ENCODE measurements at regions not wholly inside any gene's neighbourhood (a gene's known extent, or its start where the extent isn't known, plus 50 kb on each side); places are given as distances from the start of the nearest gene placed in this dataset.
"Not testable (repeated sequence)": the region's sequence is repeated elsewhere in the genome, so short reads cannot be mapped to it uniquely, and the experiment has no call there.

DNA sequence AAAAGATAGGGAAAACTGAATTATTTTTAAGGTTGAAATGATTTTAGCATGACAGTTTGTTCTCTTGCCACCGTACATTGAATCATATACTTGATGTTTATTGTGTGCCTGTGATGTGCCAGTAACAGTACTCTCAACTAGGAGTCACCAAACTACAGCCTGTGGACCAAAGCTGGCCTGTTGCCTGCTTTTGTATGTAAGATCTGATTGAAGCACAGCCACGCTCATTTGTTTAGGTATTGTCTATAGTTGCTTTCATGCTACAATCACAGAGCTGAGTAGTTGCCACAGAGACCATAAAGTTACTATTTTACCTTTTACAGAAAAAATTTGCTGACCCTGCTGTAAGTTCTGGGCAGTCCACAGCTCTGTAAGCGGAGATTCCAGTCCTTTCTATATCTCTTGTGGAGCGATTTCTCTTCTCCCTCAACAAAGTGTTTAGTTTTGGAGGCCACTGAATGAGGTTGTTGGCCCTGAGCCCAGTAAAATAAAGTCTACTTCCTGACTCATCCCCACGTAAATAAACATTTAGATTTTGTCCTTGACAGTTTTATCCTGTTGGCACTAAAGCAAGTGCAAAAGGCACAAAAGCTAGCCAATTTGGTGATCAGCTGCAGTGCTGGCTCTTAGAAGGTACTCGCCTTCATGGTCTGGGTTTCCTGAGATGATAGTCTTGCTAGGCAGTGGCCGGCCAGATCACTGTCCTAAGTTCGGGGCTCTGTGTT is 180.2 kb upstream of the ZNF92 start:
- DNase-seq (ENCODE audit: low spot score in 2 of 2); FAIRE-seq: not testable (repeated sequence)

DNA sequence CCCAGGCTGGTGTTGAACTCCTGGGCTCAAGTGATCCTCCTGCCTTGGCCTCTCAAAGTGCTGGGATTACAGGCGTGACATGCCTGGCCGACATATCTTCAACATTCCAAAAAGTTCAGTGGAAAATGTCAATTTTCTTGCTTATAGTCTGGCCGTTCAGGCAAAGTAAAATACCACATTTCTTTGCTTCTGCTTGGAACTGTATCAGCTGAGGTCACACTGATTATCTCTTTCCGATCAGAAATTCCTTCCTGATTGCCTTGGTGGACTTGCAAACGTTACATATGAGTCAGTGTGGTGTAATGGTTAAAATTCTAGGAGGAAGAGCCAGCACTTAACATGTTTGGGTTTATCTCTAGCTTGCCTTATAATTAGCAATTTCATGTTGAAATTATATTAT is 170.6 kb upstream of the ERV3-1 start:
- DNase-seq (ENCODE audit: low spot score in 2 of 2); FAIRE-seq: not testable (repeated sequence)

DNA sequence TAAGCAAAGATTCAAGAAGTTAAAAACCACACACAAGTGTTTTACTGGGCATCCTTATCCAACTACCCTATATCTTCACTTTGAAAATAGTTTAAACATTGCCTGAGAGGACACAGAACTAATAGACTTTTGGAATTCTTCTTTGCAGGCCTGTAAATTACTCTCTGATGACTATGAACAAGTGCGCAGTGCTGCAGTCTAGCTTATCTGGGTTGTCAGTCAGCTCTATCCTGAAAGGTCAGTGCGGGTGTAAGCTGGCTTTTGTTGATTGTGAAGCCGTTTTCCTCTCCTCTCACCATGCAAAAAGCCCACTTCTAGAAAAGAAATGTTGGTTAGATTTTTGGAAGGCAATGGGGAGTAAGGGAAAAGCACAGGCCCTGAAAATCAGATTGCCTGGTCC is 143.6 kb upstream of the ERV3-1 start:
- DNase-seq (ENCODE audit: low spot score in 2 of 2); FAIRE-seq: not testable (repeated sequence)

DNA sequence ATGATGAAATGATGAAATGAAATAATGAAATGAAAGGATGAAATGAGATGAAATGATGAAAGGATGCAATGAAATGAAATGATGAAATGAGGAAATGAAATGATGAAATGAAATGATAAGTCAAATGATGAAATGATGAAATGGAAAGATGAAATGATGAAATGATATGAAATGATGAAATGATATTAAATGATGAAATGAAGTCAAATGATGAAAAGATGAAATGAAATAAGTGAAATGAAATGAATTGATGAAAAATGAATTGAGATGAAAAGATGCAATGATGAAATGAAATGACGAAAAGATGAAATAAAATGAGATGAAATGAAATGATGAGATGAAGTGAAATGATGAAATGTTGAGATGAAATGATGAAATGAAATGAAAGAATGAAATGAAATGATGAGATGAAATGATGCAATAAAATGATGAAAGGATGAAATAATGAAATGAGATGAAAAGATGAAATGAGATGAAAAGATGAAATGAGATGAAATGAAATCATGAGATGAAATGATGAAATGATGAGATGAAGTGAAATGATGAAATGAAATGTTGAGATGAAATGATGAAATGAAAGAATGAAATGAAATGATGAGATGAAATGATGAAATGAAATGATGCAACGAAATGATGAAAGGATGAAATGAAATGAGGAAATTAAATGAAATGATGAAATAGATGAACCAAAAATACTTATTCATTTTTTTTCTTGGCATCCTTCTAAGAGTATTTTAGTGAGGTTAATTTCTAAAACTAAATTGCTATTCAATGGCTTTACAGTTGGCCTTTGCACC is 139.8 kb upstream of the ERV3-1 start:
- not testable (repeated sequence) for DNase-seq (ENCODE audit: low spot score in 2 of 2)
- peak; percentile 75 for FAIRE-seq

DNA sequence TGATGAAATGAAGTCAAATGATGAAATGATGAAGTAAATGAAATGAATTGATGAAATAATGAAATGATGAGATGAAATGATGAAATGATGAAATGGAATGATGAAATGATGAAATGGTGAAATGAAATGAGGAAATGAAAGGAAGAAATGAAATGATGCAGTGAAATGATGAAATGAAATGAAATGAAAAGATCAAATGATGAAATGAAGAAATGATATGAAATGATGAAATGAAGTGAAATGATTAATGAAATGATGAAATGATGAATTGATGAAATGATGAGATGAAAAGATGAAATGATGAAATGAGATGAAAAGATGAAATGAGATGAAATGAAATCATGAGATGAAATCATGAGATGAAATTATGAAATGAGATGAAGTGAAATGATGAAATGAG is 139.2 kb upstream of the ERV3-1 start:
- FAIRE-seq; DNase-seq (ENCODE audit: low spot score in 2 of 2): not testable (repeated sequence)

DNA sequence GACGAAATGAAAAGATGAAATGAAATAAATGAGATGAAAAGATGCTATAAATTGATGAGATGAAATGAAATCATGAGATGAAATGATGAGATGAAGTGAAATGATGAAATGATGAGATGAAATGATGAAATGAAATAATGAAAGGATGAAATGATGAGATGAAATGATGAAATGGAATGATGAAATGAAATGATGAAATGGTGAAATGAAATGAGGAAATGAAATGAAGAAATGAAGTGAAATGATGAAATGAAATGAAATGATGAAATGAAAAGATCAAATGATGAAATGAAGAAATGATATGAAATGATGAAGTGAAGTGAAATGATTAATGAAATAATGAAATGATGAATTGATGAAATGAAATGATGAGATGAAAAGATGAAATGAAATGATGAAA is 138.5 kb upstream of the ERV3-1 start:
- DNase-seq (ENCODE audit: low spot score in 2 of 2), result not testable (repeated sequence)
- peak; percentile 74 for FAIRE-seq

DNA sequence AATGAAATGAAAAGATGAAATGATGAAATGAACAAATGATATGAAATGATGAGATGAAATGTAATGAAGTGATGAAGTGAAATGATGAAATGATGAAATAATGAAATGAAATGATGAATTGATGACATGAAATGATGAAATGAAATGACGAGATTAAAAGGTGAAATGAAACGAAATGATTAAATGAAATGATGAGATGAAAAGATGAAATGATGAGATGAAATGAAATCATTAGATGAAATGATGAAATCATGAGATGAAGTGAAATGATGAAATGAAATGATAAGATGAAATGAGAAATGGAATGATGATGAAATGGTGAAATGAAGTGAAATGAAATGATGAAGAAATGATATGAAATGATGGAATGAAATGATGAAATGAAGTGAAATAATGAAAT is 138.1 kb upstream of the ERV3-1 start:
- not testable (repeated sequence) for DNase-seq (ENCODE audit: low spot score in 2 of 2); FAIRE-seq

DNA sequence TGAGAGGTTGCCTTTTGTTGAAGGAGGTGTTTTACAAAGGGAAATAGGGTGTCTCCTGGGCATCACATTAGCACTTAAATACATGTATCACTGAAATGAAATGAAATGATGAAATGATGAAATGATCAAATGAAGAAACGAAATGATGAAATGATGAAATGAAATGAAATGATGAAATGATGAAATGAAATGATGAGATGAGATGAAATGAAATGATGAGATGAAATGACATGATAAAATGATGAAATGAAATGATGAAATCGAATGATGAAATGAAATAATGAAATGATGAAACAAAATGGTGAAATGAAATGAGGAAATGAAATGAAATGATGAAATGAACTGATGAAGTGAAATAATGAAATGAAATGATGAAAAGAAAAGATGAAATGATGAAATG is 137.6 kb upstream of the ERV3-1 start:
- peak; percentile 91 for FAIRE-seq
- not testable (repeated sequence) for DNase-seq (ENCODE audit: low spot score in 2 of 2)

DNA sequence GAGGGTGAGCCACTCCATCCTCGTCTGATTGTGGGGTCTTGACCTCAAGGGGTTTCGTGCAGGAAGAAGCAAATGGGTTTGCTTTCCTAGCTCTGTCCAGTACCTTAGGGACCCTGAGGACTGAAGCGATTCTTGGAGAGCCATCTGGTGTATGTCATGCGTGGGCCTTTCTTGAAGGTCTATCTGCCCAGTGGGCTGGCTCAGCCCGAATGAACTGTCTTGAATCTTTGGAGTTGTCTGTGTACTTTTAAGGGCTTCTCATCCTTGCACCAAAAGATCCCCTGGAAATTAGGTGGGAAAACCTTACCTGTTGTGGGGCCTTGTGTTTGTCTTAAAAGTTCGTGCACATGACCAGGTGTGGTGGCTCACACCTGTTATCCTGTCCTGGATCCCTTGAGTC is 135.4 kb upstream of the ERV3-1 start:
- DNase-seq (ENCODE audit: low spot score in 2 of 2); FAIRE-seq: not testable (repeated sequence)

DNA sequence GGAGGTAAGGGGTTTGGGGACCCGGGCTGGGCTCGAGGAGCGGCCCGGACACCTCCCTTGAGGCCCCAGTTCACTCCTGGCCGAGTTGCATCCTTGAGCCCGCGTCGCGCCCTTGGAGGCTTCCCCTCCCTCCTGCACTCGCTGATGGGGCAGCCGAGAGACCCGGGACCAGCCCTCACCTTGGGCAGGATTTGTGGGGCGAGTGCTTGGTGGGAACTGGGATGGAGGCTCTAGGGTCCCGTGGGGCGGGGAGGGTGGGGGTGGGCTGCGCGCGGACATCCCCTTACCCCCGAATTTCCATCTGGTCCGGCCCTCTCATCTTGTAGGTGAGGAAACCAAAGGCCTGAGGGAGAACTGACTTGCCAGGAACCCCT is 134.9 kb upstream of the ERV3-1 start:
- not testable (repeated sequence) for FAIRE-seq; DNase-seq (ENCODE audit: low spot score in 2 of 2)

DNA sequence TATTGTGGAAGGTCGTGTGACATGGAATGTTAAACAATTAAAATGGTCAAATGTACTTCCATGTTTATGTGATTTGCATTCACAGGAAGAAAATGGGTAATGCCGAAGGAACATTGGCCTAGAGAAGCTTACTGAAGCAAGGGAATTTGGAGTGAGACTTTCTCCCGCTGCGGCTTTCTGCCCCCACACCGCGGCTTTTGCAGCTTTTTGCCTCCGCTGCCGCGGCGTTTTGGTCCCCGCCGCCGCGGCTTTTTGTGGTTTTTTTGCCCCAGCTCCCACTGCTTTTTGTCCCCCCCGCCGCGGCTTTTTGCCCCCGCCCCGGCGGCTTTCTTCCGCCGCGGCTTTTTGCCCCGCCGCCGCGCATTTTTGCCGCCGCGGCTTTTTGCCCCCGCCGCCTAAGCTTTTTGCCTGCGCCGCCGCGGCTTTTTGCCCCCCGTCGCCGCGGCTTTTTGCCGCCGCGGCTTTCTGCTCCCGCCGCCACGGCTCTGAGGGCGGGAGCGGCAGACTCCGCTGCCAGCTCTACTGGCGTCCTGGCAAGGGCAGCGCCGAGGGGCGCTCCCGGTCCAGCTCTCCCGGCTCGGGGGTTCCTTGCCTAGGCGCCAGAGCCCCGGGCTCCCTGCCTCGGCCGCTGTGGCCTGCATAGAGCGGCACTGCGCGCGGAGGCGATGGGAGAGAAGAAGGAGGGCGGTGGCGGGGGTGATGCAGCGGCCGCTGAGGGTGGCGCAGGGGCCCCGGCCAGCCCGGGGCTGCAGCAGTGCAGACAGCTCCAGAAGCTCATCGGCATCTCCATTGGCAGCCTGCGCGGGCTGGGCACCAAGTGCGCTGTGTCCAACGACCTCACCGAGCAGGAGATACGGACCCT is 134.3 kb upstream of the ERV3-1 start:
- DNase-seq (ENCODE audit: low spot score in 2 of 2); FAIRE-seq: not testable (repeated sequence)

DNA sequence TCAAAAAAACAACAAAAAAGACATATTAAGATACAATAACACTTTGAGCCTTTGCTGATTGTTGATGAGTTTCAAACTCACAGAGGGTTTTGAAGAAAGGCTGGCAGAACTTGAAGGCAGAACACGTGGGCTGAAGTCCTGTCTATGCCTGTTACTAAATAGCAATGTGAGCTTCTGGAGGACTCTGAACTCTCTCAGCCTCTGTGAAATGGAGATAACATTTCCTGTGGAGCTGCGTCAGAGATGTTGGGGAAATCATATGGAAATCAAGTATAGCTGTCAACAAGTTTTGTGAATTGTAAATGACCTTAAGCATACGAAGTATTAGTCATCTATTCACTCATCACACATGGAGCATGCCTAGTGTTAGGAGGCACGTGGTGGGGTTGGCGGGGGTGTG is 130.4 kb upstream of the ERV3-1 start:
- not testable (repeated sequence) for DNase-seq (ENCODE audit: low spot score in 2 of 2); FAIRE-seq

DNA sequence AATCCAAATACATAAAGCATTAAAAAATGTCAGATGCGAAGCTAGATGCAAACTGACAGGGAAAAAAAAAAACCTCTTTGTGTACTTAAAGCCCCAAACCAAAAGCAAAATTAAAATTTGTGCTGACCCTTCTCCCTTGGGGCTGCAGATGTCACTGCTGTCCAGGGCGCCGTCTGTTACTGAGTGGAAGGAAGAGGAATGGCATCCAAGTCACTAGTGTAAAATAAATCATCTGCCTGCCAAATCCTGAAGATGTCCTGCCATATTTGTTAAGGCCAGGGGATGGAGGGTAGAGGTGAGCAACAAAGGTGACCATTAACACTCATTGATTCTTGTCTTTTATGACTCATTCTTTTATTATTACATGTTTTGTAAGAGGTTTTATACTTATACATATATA is 126.6 kb upstream of the ERV3-1 start:
- DNase-seq (ENCODE audit: low spot score in 2 of 2); FAIRE-seq: not testable (repeated sequence)

DNA sequence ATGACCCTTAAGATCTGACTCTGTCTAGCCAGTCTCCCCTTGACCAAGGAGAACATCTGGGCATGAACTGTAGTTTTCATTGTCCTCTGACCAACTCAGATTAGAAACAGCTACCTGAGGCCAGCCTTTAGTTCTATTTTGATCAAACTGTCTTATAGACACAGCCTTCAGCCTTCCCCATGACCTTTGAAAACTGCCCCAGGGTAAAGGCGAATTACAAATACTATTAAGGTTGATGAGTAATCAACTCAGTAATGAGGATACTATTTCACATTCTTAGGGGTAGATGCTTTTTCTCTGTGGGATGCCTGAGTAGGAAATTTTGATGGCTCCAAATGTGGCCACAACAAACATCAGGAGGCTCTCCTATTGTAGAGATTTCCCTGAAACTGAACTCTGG is 125.8 kb upstream of the ERV3-1 start:
- FAIRE-seq; DNase-seq (ENCODE audit: low spot score in 2 of 2): not testable (repeated sequence)

DNA sequence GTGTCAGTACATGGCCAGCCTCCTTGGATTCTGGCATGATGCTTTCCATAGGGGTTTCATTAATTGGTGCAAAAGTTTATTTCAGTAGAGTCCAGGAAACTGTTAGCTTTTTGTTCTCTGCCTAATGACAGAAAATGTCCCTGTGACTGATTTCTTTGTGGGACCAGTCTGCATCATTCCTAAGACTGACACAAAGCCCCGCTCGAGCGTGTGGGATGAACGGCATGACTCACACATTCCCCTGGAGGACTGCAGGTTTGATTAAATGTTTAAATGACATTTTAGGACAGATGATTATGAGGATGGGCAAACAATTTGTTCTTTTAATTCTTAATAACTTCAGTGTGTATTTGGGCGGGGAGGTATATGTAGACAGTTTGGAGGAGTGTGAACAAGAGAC is 120.9 kb upstream of the ERV3-1 start:
- DNase-seq (ENCODE audit: low spot score in 2 of 2); FAIRE-seq: not testable (repeated sequence)

DNA sequence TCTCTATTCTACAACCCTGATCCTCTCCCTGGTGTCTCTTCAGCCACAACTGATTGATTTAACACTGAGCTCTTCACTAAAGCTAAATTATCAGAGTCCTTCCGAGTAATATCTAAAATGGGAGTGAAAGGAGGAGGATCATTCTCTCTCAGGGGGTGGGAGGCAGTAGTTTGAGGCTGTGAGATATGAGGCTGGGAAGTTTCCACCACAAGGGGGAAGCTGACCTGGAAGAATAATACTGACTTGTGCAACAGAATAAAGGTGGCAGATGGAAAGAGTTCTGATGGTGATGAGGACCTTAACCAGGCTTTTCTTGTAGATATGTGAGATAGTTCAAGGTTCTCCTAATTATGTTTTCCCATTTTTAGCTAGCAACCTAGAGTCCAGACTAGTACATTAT is 118.1 kb upstream of the ERV3-1 start:
- not testable (repeated sequence) for DNase-seq (ENCODE audit: low spot score in 2 of 2); FAIRE-seq

DNA sequence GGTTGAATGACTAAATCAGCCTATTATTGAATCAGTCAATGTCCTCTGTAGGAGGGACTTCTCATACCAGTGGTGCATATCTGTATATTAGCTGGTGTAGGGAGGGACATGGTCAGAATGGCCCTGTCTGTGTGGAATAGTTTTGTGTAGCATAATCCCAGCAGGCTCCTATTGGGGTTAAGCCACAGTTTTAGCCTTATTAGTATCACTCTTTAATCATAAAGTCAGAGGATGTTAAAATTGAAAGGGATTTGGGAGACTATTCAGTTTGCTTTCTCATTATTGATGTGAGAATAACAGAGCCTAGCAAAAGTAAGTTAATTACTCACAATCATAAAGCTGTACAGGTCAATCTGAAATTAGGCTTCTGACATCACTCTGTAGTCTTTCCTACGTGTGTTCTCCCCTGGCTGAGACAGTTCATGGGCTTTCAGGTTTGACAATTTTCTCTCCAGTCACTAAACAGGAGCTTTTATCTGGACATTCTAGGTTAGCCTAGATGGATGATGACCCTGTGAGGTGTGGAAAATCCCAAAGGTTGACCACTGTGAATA is 99.2 kb upstream of the ERV3-1 start:
- DNase-seq (ENCODE audit: low spot score in 2 of 2); FAIRE-seq: not testable (repeated sequence)

DNA sequence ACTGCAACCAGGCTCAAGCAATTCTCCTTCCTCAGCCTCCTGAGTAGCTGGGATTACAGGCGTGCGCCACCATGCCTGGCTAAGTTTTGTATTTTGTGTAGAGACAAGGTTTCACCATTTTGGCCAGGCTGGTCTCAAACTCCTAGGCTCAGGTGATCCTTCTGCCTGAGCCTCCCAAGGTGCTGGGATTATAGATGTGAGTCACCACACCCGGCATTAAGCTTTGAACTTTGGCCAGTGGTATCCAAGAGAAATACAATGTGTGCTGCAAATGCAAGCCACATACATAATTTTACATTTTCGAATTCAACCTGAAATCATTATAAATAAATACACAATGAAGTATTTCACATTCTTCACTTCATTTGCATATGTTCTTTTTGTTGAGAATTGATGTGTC is 94.0 kb upstream of the ERV3-1 start:
- DNase-seq (ENCODE audit: low spot score in 2 of 2); FAIRE-seq: not testable (repeated sequence)

DNA sequence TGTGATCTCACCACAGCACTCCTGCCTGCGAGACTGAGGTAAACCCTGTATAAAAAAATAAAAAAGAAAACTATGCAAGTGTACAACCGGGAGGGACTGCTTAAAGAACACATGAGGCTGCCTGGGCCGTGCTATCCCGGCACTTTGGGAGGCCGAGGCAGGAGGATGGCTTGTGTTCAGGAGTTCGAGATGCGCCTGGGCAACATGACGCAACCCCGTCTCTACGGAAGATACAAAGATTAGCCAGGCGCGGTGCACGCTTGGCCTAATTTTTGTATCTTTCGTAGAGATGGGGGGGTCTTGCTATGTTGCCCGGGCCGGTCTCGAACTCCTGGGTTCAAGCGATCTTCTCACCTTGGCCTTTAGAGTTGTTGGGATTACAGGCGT is 75.2 kb upstream of the ERV3-1 start:
- FAIRE-seq; DNase-seq (ENCODE audit: low spot score in 2 of 2): not testable (repeated sequence)
